Neural cell (in vitro differentiated cells): ENCODE measurements at regions not wholly inside any gene's neighbourhood (a gene's known extent, or its start where the extent isn't known, plus 50 kb on each side); places are given as distances from the start of the nearest gene placed in this dataset.

Experiments used
- H2AFZ ChIP-seq: fragments of 200-600, 300-800 bp; sonication (generic), shearing (Covaris generic); 2 replicates; pipeline ENCODE4 v1.6.0; 2014; ENCODE audit warnings: low read depth, mild to moderate bottlenecking, antibody characterized with exemption, low read length, moderate library complexity
- H3F3A ChIP-seq: fragments of 200-600 bp; shearing (Covaris generic); 2 replicates; pipeline ENCODE4 v1.6.1; 2016; ENCODE audit warnings: mild to moderate bottlenecking, moderate library complexity, mixed read lengths, antibody characterized with exemption, low read length; ENCODE audit not compliant: insufficient read depth, poor library complexity, severe bottlenecking
- H3K27ac ChIP-seq: fragments of 200-600, 300-800 bp; sonication (generic), shearing (Covaris generic); 2 replicates; pipeline ENCODE4 v1.5.1; 2014; ENCODE audit warnings: mild to moderate bottlenecking, low read length, moderate library complexity
- H3K27me3 ChIP-seq: fragments of 300-800, 200-600 bp; sonication (generic), shearing (Covaris generic); 2 replicates; pipeline ENCODE4 v1.6.0; 2014; ENCODE audit warnings: mild to moderate bottlenecking, low read depth, low read length, moderate library complexity; ENCODE audit not compliant: insufficient read depth
- H3K36me3 ChIP-seq: fragments of 300-800, 200-600 bp; sonication (generic), shearing (Covaris generic); 2 replicates; pipeline ENCODE4 v1.5.1; 2014; ENCODE audit warnings: mild to moderate bottlenecking, antibody characterized with exemption, low read length, moderate library complexity; ENCODE audit not compliant: insufficient read depth
- H3K4me2 ChIP-seq: fragments of 300-800, 200-600 bp; sonication (generic), shearing (Covaris generic); 2 replicates; pipeline ENCODE4 v1.6.0; 2014; ENCODE audit warnings: mild to moderate bottlenecking, low read length
- H3K4me3 ChIP-seq: fragments of 300-800, 200-600 bp; sonication (generic), shearing (Covaris generic); 2 replicates; pipeline ENCODE4 v1.5.1; 2014; ENCODE audit warnings: mild to moderate bottlenecking, low read length, moderate library complexity
- H3K79me2 ChIP-seq: fragments of 200-600 bp; shearing (Covaris generic); replicated peaks from 2 replicates; pipeline ENCODE4 v1.6.0; 2014; ENCODE audit warnings: mild to moderate bottlenecking, low read length, moderate library complexity; ENCODE audit not compliant: insufficient read depth
- H3K9ac ChIP-seq: fragments of 300-800, 200-600 bp; sonication (generic), shearing (Covaris generic); 2 replicates; pipeline ENCODE4 v1.6.1; 2016; ENCODE audit warnings: mild to moderate bottlenecking, low read length, mixed read lengths
- H3K9me2 ChIP-seq: fragments of 200-600 bp; shearing (Covaris generic); 2 replicates; pipeline ENCODE4 v1.6.1; 2016; ENCODE audit warnings: mild to moderate bottlenecking, low read length, mixed read lengths; ENCODE audit not compliant: insufficient read depth
- H3K9me3 ChIP-seq: fragments of 200-600, 300-800 bp; sonication (generic), shearing (Covaris generic); 2 replicates; pipeline ENCODE4 v1.6.1; 2016; ENCODE audit warnings: mild to moderate bottlenecking, mixed run types, low read length, moderate library complexity, mixed read lengths
- H4K20me1 ChIP-seq: fragments of 200-600 bp; shearing (Covaris generic); 2 replicates; pipeline ENCODE4 v1.6.1; 2016; ENCODE audit warnings: mild to moderate bottlenecking, mixed run types; ENCODE audit not compliant: insufficient read depth
- EP300 ChIP-seq: fragments of 450-650 bp; conservative IDR thresholded peaks from 2 replicates; pipeline ENCODE4 v1.6.1; 2014; ENCODE audit warnings: antibody characterized with exemption, mild to moderate bottlenecking, moderate library complexity; ENCODE audit not compliant: poor library complexity, severe bottlenecking
- EZH2 ChIP-seq: fragments of 200-600, 300-800 bp; shearing (Covaris generic), sonication (generic); IDR thresholded peaks from 2 replicates; pipeline ENCODE4 v1.6.1; 2014; ENCODE audit warnings: antibody characterized with exemption, low read length, borderline replicate concordance, mild to moderate bottlenecking; ENCODE audit not compliant: insufficient read depth, poor library complexity, severe bottlenecking
- MXI1 ChIP-seq: fragments of 450-650 bp; conservative IDR thresholded peaks from 2 replicates; pipeline ENCODE4 v1.6.1; 2014; ENCODE audit warnings: antibody characterized with exemption, mild to moderate bottlenecking; ENCODE audit not compliant: poor library complexity, severe bottlenecking
- POLR2AphosphoS5 ChIP-seq: IDR thresholded peaks from 2 replicates; pipeline ENCODE4 v1.6.1; 2012
- RAD21 ChIP-seq: fragments of 450-650 bp; conservative IDR thresholded peaks from 2 replicates; pipeline ENCODE4 v1.6.1; 2014; ENCODE audit warnings: antibody characterized with exemption, mild to moderate bottlenecking, moderate library complexity
- SMC3 ChIP-seq: fragments of 450-650 bp; conservative IDR thresholded peaks from 2 replicates; pipeline ENCODE4 v1.6.1; 2014; ENCODE audit warnings: antibody characterized with exemption, mild to moderate bottlenecking, moderate library complexity; ENCODE audit not compliant: poor library complexity
- TAF1 ChIP-seq: IDR thresholded peaks from 2 replicates; pipeline ENCODE4 v1.6.1; 2012; ENCODE audit warnings: low read depth
- TF ChIP-seq, protein P1 (sequence below): IDR thresholded peaks from 2 replicates; pipeline ENCODE4 v1.6.1; 2012; ENCODE audit warnings: borderline replicate concordance
- TF ChIP-seq, protein P2 (sequence below): fragments of 450-650 bp; IDR thresholded peaks from 2 replicates; pipeline ENCODE4 v1.5.1; 2014; ENCODE audit warnings: antibody characterized with exemption, mild to moderate bottlenecking, moderate library complexity; ENCODE audit not compliant: poor library complexity, severe bottlenecking

DNA sequence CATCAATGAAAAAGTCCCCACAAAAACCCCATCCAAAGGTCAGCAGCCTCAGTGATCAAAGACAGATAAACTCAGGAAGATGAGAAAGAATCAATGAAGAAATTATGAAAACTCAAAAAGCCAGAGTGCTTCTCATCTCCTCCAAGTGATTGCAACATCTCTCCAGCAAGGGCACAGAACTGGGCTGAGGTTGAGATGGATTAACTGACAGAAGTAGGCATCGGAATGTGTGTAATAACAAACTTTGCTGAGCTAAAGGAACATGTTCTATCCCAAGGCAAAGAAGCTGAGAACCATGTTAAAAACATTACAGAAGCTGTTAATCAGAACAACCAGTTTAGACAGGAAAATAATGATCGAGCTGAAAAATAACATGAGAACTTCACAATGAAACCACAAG lies 442.8 kb upstream of the SYT4 start:
- Histone ChIP-seq H3K27me3 (no peaks in the 10 kb centered on the region), H3F3A (no peaks in the 10 kb centered on the region), H4K20me1 (no peaks in the 10 kb centered on the region), H2AFZ (no peak overlapping the region), H3K4me3 (no peak overlapping the region), H3K4me2 (no peak overlapping the region), H3K36me3 (no peaks in the 10 kb centered on the region), H3K27ac (no peak overlapping the region), H3K9me3 (no peaks in the 10 kb centered on the region), H3K9me2 (no peaks in the 10 kb centered on the region), H3K79me2 (no peaks in the 10 kb centered on the region), H3K9ac (no peak overlapping the region)
- no peak for TF ChIP-seq EZH2
- no peak for TF ChIP-seq POLR2AphosphoS5
- TF ChIP-seq TAF1: no peak
- no peak for TF ChIP-seq SMC3
- TF ChIP-seq RAD21: no peak
- TF ChIP-seq EP300: no peak
- TF ChIP-seq, protein P1, sequence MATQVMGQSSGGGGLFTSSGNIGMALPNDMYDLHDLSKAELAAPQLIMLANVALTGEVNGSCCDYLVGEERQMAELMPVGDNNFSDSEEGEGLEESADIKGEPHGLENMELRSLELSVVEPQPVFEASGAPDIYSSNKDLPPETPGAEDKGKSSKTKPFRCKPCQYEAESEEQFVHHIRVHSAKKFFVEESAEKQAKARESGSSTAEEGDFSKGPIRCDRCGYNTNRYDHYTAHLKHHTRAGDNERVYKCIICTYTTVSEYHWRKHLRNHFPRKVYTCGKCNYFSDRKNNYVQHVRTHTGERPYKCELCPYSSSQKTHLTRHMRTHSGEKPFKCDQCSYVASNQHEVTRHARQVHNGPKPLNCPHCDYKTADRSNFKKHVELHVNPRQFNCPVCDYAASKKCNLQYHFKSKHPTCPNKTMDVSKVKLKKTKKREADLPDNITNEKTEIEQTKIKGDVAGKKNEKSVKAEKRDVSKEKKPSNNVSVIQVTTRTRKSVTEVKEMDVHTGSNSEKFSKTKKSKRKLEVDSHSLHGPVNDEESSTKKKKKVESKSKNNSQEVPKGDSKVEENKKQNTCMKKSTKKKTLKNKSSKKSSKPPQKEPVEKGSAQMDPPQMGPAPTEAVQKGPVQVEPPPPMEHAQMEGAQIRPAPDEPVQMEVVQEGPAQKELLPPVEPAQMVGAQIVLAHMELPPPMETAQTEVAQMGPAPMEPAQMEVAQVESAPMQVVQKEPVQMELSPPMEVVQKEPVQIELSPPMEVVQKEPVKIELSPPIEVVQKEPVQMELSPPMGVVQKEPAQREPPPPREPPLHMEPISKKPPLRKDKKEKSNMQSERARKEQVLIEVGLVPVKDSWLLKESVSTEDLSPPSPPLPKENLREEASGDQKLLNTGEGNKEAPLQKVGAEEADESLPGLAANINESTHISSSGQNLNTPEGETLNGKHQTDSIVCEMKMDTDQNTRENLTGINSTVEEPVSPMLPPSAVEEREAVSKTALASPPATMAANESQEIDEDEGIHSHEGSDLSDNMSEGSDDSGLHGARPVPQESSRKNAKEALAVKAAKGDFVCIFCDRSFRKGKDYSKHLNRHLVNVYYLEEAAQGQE: no peak
- no peak for TF ChIP-seq MXI1
- TF ChIP-seq, protein P2, sequence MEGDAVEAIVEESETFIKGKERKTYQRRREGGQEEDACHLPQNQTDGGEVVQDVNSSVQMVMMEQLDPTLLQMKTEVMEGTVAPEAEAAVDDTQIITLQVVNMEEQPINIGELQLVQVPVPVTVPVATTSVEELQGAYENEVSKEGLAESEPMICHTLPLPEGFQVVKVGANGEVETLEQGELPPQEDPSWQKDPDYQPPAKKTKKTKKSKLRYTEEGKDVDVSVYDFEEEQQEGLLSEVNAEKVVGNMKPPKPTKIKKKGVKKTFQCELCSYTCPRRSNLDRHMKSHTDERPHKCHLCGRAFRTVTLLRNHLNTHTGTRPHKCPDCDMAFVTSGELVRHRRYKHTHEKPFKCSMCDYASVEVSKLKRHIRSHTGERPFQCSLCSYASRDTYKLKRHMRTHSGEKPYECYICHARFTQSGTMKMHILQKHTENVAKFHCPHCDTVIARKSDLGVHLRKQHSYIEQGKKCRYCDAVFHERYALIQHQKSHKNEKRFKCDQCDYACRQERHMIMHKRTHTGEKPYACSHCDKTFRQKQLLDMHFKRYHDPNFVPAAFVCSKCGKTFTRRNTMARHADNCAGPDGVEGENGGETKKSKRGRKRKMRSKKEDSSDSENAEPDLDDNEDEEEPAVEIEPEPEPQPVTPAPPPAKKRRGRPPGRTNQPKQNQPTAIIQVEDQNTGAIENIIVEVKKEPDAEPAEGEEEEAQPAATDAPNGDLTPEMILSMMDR: no peak

DNA sequence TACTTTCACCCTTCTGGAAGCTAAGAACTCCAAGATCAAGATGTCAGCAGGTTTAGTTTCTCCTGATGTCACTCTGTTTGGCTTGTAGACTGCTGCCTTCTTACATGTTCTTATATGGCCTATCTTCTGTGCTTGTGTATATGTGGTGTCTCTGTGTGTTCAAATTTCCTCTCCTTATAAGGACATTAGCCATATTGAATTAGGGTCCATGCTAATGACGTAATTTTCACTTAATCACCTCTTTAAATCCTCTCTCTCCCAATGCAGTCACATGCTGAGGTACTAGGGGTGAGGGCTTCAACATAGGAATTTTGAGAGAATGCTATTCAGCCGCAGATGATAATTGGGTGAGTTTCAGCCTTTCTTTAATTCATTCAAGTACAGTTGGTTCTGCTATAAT lies 458.3 kb upstream of the SYT4 start:
- Histone ChIP-seq H3K27ac (no peak overlapping the region), H3K9me3 (no peaks in the 10 kb centered on the region), H3K27me3 (no peaks in the 10 kb centered on the region), H3F3A (no peaks in the 10 kb centered on the region), H3K9me2 (no peaks in the 10 kb centered on the region), H3K79me2 (no peaks in the 10 kb centered on the region), H3K4me2 (no peak overlapping the region), H3K36me3 (no peaks in the 10 kb centered on the region), H3K9ac (no peak overlapping the region), H3K4me3 (no peak overlapping the region), H4K20me1 (no peaks in the 10 kb centered on the region), H2AFZ (no peak overlapping the region)
- TF ChIP-seq EP300: no peak
- no peak for TF ChIP-seq POLR2AphosphoS5
- TF ChIP-seq TAF1: no peak
- no peak for TF ChIP-seq MXI1
- TF ChIP-seq, protein P2: no peak
- TF ChIP-seq RAD21: no peak
- TF ChIP-seq EZH2: no peak
- no peak for TF ChIP-seq SMC3
- TF ChIP-seq, protein P1: no peak
